Stimulated activated naive CD8-positive, alpha-beta T cell treated with anti-CD3 and anti-CD28 coated beads, Interleukin-15, Interleukin-2, amounts not matched to agents 100 ng/mL and 50 ng/mL, for 24 hours (primary cell): ENCODE measurements at regions not wholly inside any gene's neighbourhood (a gene's known extent, or its start where the extent isn't known, plus 50 kb on each side); places are given as distances from the start of the nearest gene placed in this dataset.
"Not testable (repeated sequence)": the region's sequence is repeated elsewhere in the genome, so short reads cannot be mapped to it uniquely, and the experiment has no call there.

Source experiments
- H3K27ac Mint-ChIP-seq: one replicate; pipeline ENCODE4 v1.8.0; 2021; ENCODE audit warnings: mild to moderate bottlenecking, mixed read lengths
- H3K27me3 Mint-ChIP-seq: one replicate; pipeline ENCODE4 v1.8.0; 2021; ENCODE audit warnings: mixed read lengths
- H3K36me3 Mint-ChIP-seq: one replicate; pipeline ENCODE4 v1.8.0; 2021; ENCODE audit warnings: low read depth, mixed read lengths
- H3K4me1 Mint-ChIP-seq: one replicate; pipeline ENCODE4 v1.8.0; 2021; ENCODE audit warnings: low read depth, mixed read lengths
- H3K4me3 Mint-ChIP-seq: one replicate; pipeline ENCODE4 v1.8.0; 2021; ENCODE audit warnings: mild to moderate bottlenecking, mixed read lengths
- H3K9me3 Mint-ChIP-seq: one replicate; pipeline ENCODE4 v1.8.0; 2021; ENCODE audit warnings: mixed read lengths

- H3K9me3 Mint-ChIP-seq: peaks cover 11% of the 10 kb centered on the region
- not testable (repeated sequence) for H3K27ac Mint-ChIP-seq, H3K27me3 Mint-ChIP-seq, H3K4me3 Mint-ChIP-seq
- peaks cover 48% of the 10 kb centered on the region for H3K36me3 Mint-ChIP-seq
- peaks cover 16% of the 10 kb centered on the region for H3K4me1 Mint-ChIP-seq
Measured at GRCh38 chr10:28085760-28086159, 86.9 kb upstream of the ODAD2 start.

DNA sequence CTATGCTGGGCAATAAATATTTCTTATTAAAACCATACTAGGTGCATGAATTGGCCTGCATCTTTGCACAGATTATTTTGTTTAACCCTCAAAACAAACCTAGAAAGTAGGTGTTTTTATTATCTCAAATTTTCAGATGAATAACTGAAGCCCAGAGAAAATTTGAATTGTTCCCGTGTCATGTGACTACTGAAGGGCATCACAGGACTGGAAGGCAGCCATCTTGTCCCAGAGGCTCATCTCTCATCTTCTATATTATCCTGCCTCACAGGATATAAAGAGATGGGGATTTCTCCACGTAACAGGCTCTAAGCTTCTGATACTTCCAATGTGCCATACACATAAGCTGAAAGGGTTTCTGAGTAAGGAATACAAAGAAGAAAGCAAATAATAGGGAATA lies 84.0 kb upstream of the ODAD2 start:
- no peak overlapping the region for H3K4me3 Mint-ChIP-seq
- peaks cover 5% of the 10 kb centered on the region for H3K4me1 Mint-ChIP-seq
- H3K9me3 Mint-ChIP-seq: peaks cover 6% of the 10 kb centered on the region
- no peak overlapping the region for H3K27ac Mint-ChIP-seq
- no peaks in the 10 kb centered on the region for H3K27me3 Mint-ChIP-seq
- peaks cover 42% of the 10 kb centered on the region for H3K36me3 Mint-ChIP-seq

DNA sequence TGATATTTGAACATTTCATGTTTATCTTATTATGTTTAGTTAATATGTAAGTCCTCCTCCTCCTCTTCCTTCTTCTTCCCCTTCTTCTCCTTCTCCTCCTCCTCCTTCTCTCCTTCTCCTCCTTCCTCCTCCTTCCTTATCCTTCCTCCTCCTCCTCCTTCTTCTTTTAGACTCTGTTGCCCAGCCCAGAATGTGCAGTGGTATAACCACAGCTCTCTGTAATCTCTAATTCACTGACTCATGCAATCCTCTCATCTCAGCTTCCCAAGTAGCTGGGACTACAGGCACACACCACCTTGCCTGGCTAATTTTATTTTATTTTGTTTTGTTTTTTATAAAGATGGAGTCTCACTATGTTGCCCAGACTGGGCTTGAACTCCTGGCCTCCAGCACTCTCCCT lies 83.4 kb upstream of the ODAD2 start:
- Mint-ChIP-seq H3K36me3 (peaks cover 36% of the 10 kb centered on the region), H3K4me1 (peaks cover 3% of the 10 kb centered on the region), H3K27me3 (no peaks in the 10 kb centered on the region), H3K9me3 (peaks cover 6% of the 10 kb centered on the region), H3K4me3 (no peak overlapping the region), H3K27ac (no peak overlapping the region)

- Mint-ChIP-seq H3K27me3 (no peaks in the 10 kb centered on the region), H3K9me3 (no peaks in the 10 kb centered on the region), H3K4me3 (no peak overlapping the region), H3K4me1 (peaks cover 3% of the 10 kb centered on the region), H3K27ac (no peak overlapping the region), H3K36me3 (peaks cover 6% of the 10 kb centered on the region)
Measured at GRCh38 chr10:28077889-28078288, 79.0 kb upstream of the ODAD2 start.

- H3K27me3 Mint-ChIP-seq: no peaks in the 10 kb centered on the region
- H3K4me1 Mint-ChIP-seq: peaks cover 3% of the 10 kb centered on the region
- H3K27ac Mint-ChIP-seq: no peak overlapping the region
- H3K4me3 Mint-ChIP-seq: no peak overlapping the region
- H3K9me3 Mint-ChIP-seq: no peaks in the 10 kb centered on the region
- H3K36me3 Mint-ChIP-seq: peaks cover 10% of the 10 kb centered on the region
Measured at GRCh38 chr10:28075424-28075823, 76.5 kb upstream of the ODAD2 start.

GRCh38 chr10:28072573-28072972 lies 73.7 kb upstream of the ODAD2 start:
- Mint-ChIP-seq H3K36me3 (peaks cover 14% of the 10 kb centered on the region), H3K4me1 (peaks cover 1% of the 10 kb centered on the region), H3K27ac (no peak overlapping the region), H3K4me3 (no peak overlapping the region), H3K9me3 (no peaks in the 10 kb centered on the region), H3K27me3 (no peaks in the 10 kb centered on the region)

GRCh38 chr10:28060031-28060607 lies 61.2 kb upstream of the ODAD2 start:
- peaks cover 34% of the 10 kb centered on the region for H3K36me3 Mint-ChIP-seq
- no peak overlapping the region for H3K27ac Mint-ChIP-seq
- no peak overlapping the region for H3K4me3 Mint-ChIP-seq
- no peaks in the 10 kb centered on the region for H3K4me1 Mint-ChIP-seq
- H3K9me3 Mint-ChIP-seq: no peaks in the 10 kb centered on the region
- no peaks in the 10 kb centered on the region for H3K27me3 Mint-ChIP-seq

GRCh38 chr10:28058746-28059145 lies 59.9 kb upstream of the ODAD2 start:
- H3K4me3 Mint-ChIP-seq: no peak overlapping the region
- peaks cover 39% of the 10 kb centered on the region for H3K36me3 Mint-ChIP-seq
- H3K9me3 Mint-ChIP-seq: no peaks in the 10 kb centered on the region
- no peaks in the 10 kb centered on the region for H3K4me1 Mint-ChIP-seq
- H3K27ac Mint-ChIP-seq: no peak overlapping the region
- H3K27me3 Mint-ChIP-seq: no peaks in the 10 kb centered on the region

- Mint-ChIP-seq H3K27ac (no peak overlapping the region), H3K36me3 (peaks cover 39% of the 10 kb centered on the region), H3K27me3 (no peaks in the 10 kb centered on the region), H3K4me3 (no peak overlapping the region), H3K4me1 (no peaks in the 10 kb centered on the region), H3K9me3 (no peaks in the 10 kb centered on the region)
Measured at GRCh38 chr10:28054228-28054860, 55.5 kb upstream of the ODAD2 start.

DNA sequence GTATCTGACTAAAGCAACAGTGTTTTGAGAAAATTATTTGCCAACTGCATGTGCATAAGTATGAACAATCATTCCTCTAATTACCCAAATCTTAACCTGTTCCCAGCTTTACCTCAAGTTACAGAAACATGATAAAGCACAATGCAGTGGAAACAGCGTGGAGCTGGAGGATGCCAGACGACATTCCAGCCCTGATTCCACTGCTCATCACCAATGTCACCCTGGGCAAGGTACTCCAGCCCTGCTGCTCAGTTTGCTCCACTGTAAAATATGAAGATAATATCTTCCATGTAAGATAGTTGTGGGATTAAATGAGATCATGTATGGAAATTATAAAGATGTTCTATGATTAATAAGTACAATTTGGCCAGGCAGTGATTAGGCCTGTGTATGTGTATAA lies 50.4 kb upstream of the ODAD2 start:
- Mint-ChIP-seq H3K27ac (no peak overlapping the region), H3K4me1 (no peaks in the 10 kb centered on the region), H3K4me3 (no peak overlapping the region), H3K9me3 (peaks cover 3% of the 10 kb centered on the region), H3K36me3 (no peaks in the 10 kb centered on the region), H3K27me3 (no peaks in the 10 kb centered on the region)
